ENCODE measurements at regions not wholly inside any gene's neighbourhood (a gene's known extent, or its start where the extent isn't known, plus 50 kb on each side); places are given as distances from the start of the nearest gene placed in this dataset.

DNA sequence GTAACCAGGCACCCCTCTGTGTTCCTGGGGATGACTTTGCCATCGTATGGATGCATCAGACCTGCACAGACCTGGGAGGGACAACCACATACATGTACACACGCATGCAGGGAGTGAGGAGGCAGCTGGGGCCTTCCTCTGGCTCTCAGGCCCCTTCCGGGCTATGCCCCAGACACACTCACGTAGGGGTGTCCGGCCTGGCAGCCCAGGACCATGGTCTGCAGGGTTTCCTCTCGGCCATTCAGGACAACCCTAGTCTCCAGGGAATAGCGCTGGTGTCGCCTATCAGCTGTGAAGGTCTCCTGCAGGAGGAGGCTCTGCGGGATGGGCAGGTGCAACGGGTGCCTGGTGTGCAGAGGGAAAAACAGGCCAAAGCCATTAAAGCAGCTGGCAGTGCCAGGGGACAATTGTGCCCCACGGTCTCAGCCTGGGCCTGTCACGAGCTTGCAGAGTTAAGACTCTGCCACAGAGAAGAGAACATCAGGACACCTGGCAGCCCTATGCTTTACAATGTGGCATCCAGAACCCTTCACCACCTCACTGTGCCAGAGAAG is 101.4 kb downstream of the RMI2 start:
- ChIA-PET CTCF (no interaction called here), POLR2A (ENCODE audit: low non-redundant PET) (no interaction called here)
- Histone ChIP-seq H3K4me1 (ENCODE audit: insufficient read depth, low read length, poor library complexity, severe bottlenecking) (no peaks in the 10 kb centered on the region), H3K9me3 (ENCODE audit: low read depth, low read length, poor library complexity, severe bottlenecking) (no peaks in the 10 kb centered on the region), H3K27ac (ENCODE audit: low read depth, low read length, poor library complexity, severe bottlenecking) (no peak overlapping the region), H3K36me3 (ENCODE audit: insufficient read depth, low read length, poor library complexity, severe bottlenecking) (no peaks in the 10 kb centered on the region), H3K4me3 (ENCODE audit: low read depth, low read length, poor library complexity, severe bottlenecking) (no peak overlapping the region), H3K27me3 (replicated peaks; ENCODE audit: insufficient read depth, low read depth, low read length, poor library complexity) (peaks cover 2% of the 10 kb centered on the region)
- intact Hi-C loops (cut with micrococcal nuclease; ENCODE audit: unreplicated experiment), result no loop called here
- TF ChIP-seq, protein P1, sequence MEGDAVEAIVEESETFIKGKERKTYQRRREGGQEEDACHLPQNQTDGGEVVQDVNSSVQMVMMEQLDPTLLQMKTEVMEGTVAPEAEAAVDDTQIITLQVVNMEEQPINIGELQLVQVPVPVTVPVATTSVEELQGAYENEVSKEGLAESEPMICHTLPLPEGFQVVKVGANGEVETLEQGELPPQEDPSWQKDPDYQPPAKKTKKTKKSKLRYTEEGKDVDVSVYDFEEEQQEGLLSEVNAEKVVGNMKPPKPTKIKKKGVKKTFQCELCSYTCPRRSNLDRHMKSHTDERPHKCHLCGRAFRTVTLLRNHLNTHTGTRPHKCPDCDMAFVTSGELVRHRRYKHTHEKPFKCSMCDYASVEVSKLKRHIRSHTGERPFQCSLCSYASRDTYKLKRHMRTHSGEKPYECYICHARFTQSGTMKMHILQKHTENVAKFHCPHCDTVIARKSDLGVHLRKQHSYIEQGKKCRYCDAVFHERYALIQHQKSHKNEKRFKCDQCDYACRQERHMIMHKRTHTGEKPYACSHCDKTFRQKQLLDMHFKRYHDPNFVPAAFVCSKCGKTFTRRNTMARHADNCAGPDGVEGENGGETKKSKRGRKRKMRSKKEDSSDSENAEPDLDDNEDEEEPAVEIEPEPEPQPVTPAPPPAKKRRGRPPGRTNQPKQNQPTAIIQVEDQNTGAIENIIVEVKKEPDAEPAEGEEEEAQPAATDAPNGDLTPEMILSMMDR (conservative IDR thresholded peaks at IDR 0.05; ENCODE audit: low read depth, low read length), result no peak
- TF ChIP-seq EZH2 (IDR thresholded peaks at IDR 0.05; ENCODE audit: borderline replicate concordance, low read depth, low read length, poor library complexity, severe bottlenecking), result no peak
- no peak for DNase-seq (ENCODE audit: low spot score)
- no TSS peak for BruUV-seq (replicated peaks)

DNA sequence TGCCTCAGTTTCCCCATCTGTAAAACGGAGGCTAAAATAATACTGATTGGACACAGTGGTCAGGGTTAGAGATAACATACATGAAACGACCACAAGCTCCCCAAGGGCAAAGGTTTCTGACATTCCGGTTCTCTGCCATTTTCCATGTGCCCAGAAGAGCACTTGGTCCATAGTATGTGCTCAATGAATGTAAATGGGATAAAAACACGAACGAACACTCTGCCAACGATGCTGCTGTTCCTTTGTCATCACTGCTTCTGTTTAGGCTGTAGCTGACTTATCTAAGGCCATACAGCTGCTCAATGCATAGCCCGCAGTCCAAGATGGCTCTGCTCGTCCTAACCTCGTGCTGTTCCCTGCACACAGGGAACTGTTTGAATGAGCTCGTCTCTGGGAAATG is 102.0 kb downstream of the RMI2 start:
- BruUV-seq (replicated peaks), result no TSS peak
- Histone ChIP-seq H3K27me3 (replicated peaks; ENCODE audit: insufficient read depth, low read depth, low read length, poor library complexity) (no peaks in the 10 kb centered on the region), H3K9me3 (ENCODE audit: low read depth, low read length, poor library complexity, severe bottlenecking) (no peaks in the 10 kb centered on the region), H3K36me3 (ENCODE audit: insufficient read depth, low read length, poor library complexity, severe bottlenecking) (no peaks in the 10 kb centered on the region), H3K4me3 (ENCODE audit: low read depth, low read length, poor library complexity, severe bottlenecking) (no peak overlapping the region), H3K27ac (ENCODE audit: low read depth, low read length, poor library complexity, severe bottlenecking) (no peak overlapping the region), H3K4me1 (ENCODE audit: insufficient read depth, low read length, poor library complexity, severe bottlenecking) (no peaks in the 10 kb centered on the region)
- intact Hi-C loops (cut with micrococcal nuclease; ENCODE audit: unreplicated experiment), result no loop called here
- no peak for DNase-seq (ENCODE audit: low spot score)
- no peak for TF ChIP-seq EZH2 (IDR thresholded peaks at IDR 0.05; ENCODE audit: borderline replicate concordance, low read depth, low read length, poor library complexity, severe bottlenecking)
- TF ChIP-seq, protein P1 (conservative IDR thresholded peaks at IDR 0.05; ENCODE audit: low read depth, low read length), result no peak
- ChIA-PET CTCF (no interaction called here), POLR2A (ENCODE audit: low non-redundant PET) (no interaction called here)

DNA sequence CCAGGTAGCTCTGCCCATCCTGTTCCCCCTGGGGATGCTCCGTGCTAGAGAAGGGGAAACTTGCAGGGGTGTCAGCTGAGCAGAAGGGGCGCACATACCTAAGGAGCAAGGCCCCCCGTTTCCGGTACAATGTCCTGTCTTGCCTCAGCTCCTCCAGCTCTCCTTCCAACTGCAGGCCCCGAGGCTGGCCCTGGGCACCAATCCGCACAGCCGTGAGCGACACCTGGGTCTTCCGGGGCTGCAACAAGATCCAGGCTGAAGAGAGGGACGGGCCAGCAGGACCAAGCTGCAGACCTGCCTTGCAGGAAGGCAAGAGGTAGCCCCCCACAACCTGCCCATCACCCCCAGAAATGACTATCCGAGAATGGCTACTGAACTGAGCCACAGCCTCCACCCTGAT is 102.6 kb downstream of the RMI2 start:
- BruUV-seq (replicated peaks), result no TSS peak
- intact Hi-C loops (cut with micrococcal nuclease; ENCODE audit: unreplicated experiment), result no loop called here
- TF ChIP-seq, protein P1 (conservative IDR thresholded peaks at IDR 0.05; ENCODE audit: low read depth, low read length), result no peak
- no peak for TF ChIP-seq EZH2 (IDR thresholded peaks at IDR 0.05; ENCODE audit: borderline replicate concordance, low read depth, low read length, poor library complexity, severe bottlenecking)
- DNase-seq (ENCODE audit: low spot score), result no peak
- ChIA-PET CTCF (no interaction called here), POLR2A (ENCODE audit: low non-redundant PET) (no interaction called here)
- Histone ChIP-seq H3K4me3 (ENCODE audit: low read depth, low read length, poor library complexity, severe bottlenecking) (no peak overlapping the region), H3K36me3 (ENCODE audit: insufficient read depth, low read length, poor library complexity, severe bottlenecking) (no peaks in the 10 kb centered on the region), H3K4me1 (ENCODE audit: insufficient read depth, low read length, poor library complexity, severe bottlenecking) (no peaks in the 10 kb centered on the region), H3K27ac (ENCODE audit: low read depth, low read length, poor library complexity, severe bottlenecking) (no peak overlapping the region), H3K27me3 (replicated peaks; ENCODE audit: insufficient read depth, low read depth, low read length, poor library complexity) (no peaks in the 10 kb centered on the region), H3K9me3 (ENCODE audit: low read depth, low read length, poor library complexity, severe bottlenecking) (no peaks in the 10 kb centered on the region)

Measured in A673 (cell line).